Activated CD8-positive, alpha-beta memory T cell treated with anti-CD3 and anti-CD28 coated beads for 24 hours (primary cell): ENCODE measurements at regions not wholly inside any gene's neighbourhood (a gene's known extent, or its start where the extent isn't known, plus 50 kb on each side); places are given as distances from the start of the nearest gene placed in this dataset.
"Not testable (repeated sequence)": the region's sequence is repeated elsewhere in the genome, so short reads cannot be mapped to it uniquely, and the experiment has no call there.

Experiments
- DNase-seq: peaks from one replicate; pipeline ENCODE4 v3.0.0-alpha.2; 2020

- DNase-seq: no peak
These were observed 92.1 kb downstream of the ZNF467 start for GRCh38 chr7:149681274-149681673.

GRCh38 chr7:149680331-149681025, 92.9 kb downstream of the ZNF467 start:
- no peak for DNase-seq

GRCh38 chr7:149674728-149675385, 98.5 kb downstream of the ZNF467 start:
- DNase-seq: not testable (repeated sequence)

GRCh38 chr7:149673006-149673405, 100.4 kb downstream of the ZNF467 start:
- DNase-seq: no peak

- DNase-seq: no peak
These were observed 103.1 kb downstream of the ZNF467 start for GRCh38 chr7:149670288-149670687.

GRCh38 chr7:149669121-149669818, 104.1 kb downstream of the ZNF467 start:
- DNase-seq: no peak

GRCh38 chr7:149666360-149666945, 106.9 kb downstream of the ZNF467 start:
- DNase-seq: no peak

- DNase-seq: not testable (repeated sequence)
These were observed 107.8 kb downstream of the ZNF467 start for GRCh38 chr7:149665618-149666017.

GRCh38 chr7:149664666-149665065, 108.7 kb downstream of the ZNF467 start:
- no peak for DNase-seq

GRCh38 chr7:149664176-149664575, 109.2 kb downstream of the ZNF467 start:
- no peak for DNase-seq

- DNase-seq: peak; percentile 83
These were observed 110.7 kb downstream of the ZNF467 start for GRCh38 chr7:149662591-149663095.

- DNase-seq: no peak
These were observed 117.6 kb downstream of the ZNF467 start for GRCh38 chr7:149655784-149656183.

- no peak for DNase-seq
These were observed 118.8 kb downstream of the ZNF467 start for GRCh38 chr7:149654588-149654987.

GRCh38 chr7:149650190-149650589, 123.2 kb downstream of the ZNF467 start:
- not testable (repeated sequence) for DNase-seq

- DNase-seq: no peak
These were observed 128.6 kb downstream of the ZNF467 start for GRCh38 chr7:149644754-149645153.

- DNase-seq: peak; percentile 32
These were observed 130.8 kb downstream of the ZNF467 start for GRCh38 chr7:149642589-149642988.

- DNase-seq: peak; percentile 15
These were observed 134.6 kb downstream of the ZNF467 start for GRCh38 chr7:149638566-149639320.

GRCh38 chr7:149637911-149638565, 135.3 kb downstream of the ZNF467 start:
- DNase-seq: peak; percentile 24

GRCh38 chr7:149635561-149636329, 137.6 kb downstream of the ZNF467 start:
- DNase-seq: peak; percentile 35

GRCh38 chr7:149633976-149634945, 136.7 kb upstream of the ZNF746 start:
- DNase-seq: peak; percentile 40
